Neural crest cell (in vitro differentiated cells): ENCODE measurements at regions not wholly inside any gene's neighbourhood (a gene's known extent, or its start where the extent isn't known, plus 50 kb on each side); places are given as distances from the start of the nearest gene placed in this dataset.
A peak's percentile ranks its signal among the peaks of the same experiment; 100 is the strongest.

Experiments used
- DNase-seq: peaks from one replicate; pipeline ENCODE4 v3.0.0; 2021; ENCODE audit warnings: low read depth, mixed read lengths, low spot score
- H3K27ac Mint-ChIP-seq: one replicate; pipeline ENCODE4 v1.8.0; 2021; ENCODE audit warnings: mild to moderate bottlenecking, mixed read lengths; ENCODE audit not compliant: unreplicated experiment
- H3K27me3 Mint-ChIP-seq: 2 replicates; pipeline ENCODE4 v1.8.0; 2021; ENCODE audit warnings: low read depth, mild to moderate bottlenecking, mixed read lengths
- H3K36me3 Mint-ChIP-seq: 2 replicates; pipeline ENCODE4 v1.8.0; 2021; ENCODE audit warnings: low read depth, mild to moderate bottlenecking, mixed read lengths
- H3K4me1 Mint-ChIP-seq: 2 replicates; pipeline ENCODE4 v1.8.0; 2021; ENCODE audit warnings: mixed read lengths
- H3K4me3 Mint-ChIP-seq: one replicate; pipeline ENCODE4 v1.8.0; 2021; ENCODE audit warnings: mild to moderate bottlenecking, mixed read lengths
- H3K9me3 Mint-ChIP-seq: 2 replicates; pipeline ENCODE4 v1.8.0; 2021; ENCODE audit warnings: mixed read lengths
- CTCF ChIP-seq: fragments of 200-600 bp; sonication (generic); conservative IDR thresholded peaks from 2 replicates; pipeline ENCODE4 v1.5.0; 2021; ENCODE audit warnings: antibody characterized with exemption, mild to moderate bottlenecking

- peaks cover 2% of the 10 kb centered on the region for H3K27me3 Mint-ChIP-seq
- no peak for DNase-seq
- no peaks in the 10 kb centered on the region for H3K36me3 Mint-ChIP-seq
- no peak for TF ChIP-seq CTCF
- H3K9me3 Mint-ChIP-seq, result no peaks in the 10 kb centered on the region
- no peak overlapping the region for H3K4me3 Mint-ChIP-seq
- no peak overlapping the region for H3K27ac Mint-ChIP-seq
- peaks cover 19% of the 10 kb centered on the region for H3K4me1 Mint-ChIP-seq
Observed at GRCh38 chr6:44044940-44045671, 82.1 kb downstream of the MRPL14 start.

GRCh38 chr6:44044154-44044539 is 83.1 kb downstream of the MRPL14 start:
- H3K36me3 Mint-ChIP-seq, result no peaks in the 10 kb centered on the region
- no peak overlapping the region for H3K4me3 Mint-ChIP-seq
- TF ChIP-seq CTCF, result no peak
- peaks cover 2% of the 10 kb centered on the region for H3K27me3 Mint-ChIP-seq
- DNase-seq, result peak; percentile 12
- peaks cover 19% of the 10 kb centered on the region for H3K4me1 Mint-ChIP-seq
- no peak overlapping the region for H3K27ac Mint-ChIP-seq
- H3K9me3 Mint-ChIP-seq, result no peaks in the 10 kb centered on the region

- H3K36me3 Mint-ChIP-seq, result no peaks in the 10 kb centered on the region
- H3K4me1 Mint-ChIP-seq, result peaks cover 23% of the 10 kb centered on the region
- DNase-seq, result no peak
- no peak overlapping the region for H3K4me3 Mint-ChIP-seq
- peak overlapping the region; percentile 70 for H3K27ac Mint-ChIP-seq
- TF ChIP-seq CTCF, result no peak
- H3K27me3 Mint-ChIP-seq, result peaks cover 2% of the 10 kb centered on the region
- H3K9me3 Mint-ChIP-seq, result no peaks in the 10 kb centered on the region
Observed at GRCh38 chr6:44043479-44044153, 83.6 kb downstream of the MRPL14 start.

- peaks cover 23% of the 10 kb centered on the region for H3K4me1 Mint-ChIP-seq
- no peaks in the 10 kb centered on the region for H3K36me3 Mint-ChIP-seq
- DNase-seq, result no peak
- H3K27ac Mint-ChIP-seq, result peak overlapping the region; percentile 1
- no peak for TF ChIP-seq CTCF
- H3K27me3 Mint-ChIP-seq, result peaks cover 2% of the 10 kb centered on the region
- H3K9me3 Mint-ChIP-seq, result no peaks in the 10 kb centered on the region
- H3K4me3 Mint-ChIP-seq, result no peak overlapping the region
Observed at GRCh38 chr6:44042989-44043478, 84.2 kb downstream of the MRPL14 start.

GRCh38 chr6:44042261-44042988 is 84.8 kb downstream of the MRPL14 start:
- Mint-ChIP-seq H3K9me3 (no peaks in the 10 kb centered on the region), H3K27ac (no peak overlapping the region), H3K4me1 (peaks cover 23% of the 10 kb centered on the region), H3K36me3 (no peaks in the 10 kb centered on the region), H3K27me3 (peaks cover 2% of the 10 kb centered on the region), H3K4me3 (no peak overlapping the region)
- no peak for TF ChIP-seq CTCF
- no peak for DNase-seq
